PC-3 (cell line): ENCODE measurements at regions not wholly inside any gene's neighbourhood (a gene's known extent, or its start where the extent isn't known, plus 50 kb on each side); places are given as distances from the start of the nearest gene placed in this dataset.

Source experiments
- ATAC-seq: fragments of 200-7000 bp; cut with Tn5 transposase; 2 replicates; pipeline ENCODE4 v1.9.1; 2020; ENCODE audit warnings: mild to moderate bottlenecking, moderate library complexity
- BruUV-seq: library from RNA; stranded (reverse); fragments of 400-500 nt; replicated peaks from 2 replicates; lab custom pipeline; 2021; lab: Mats Ljungman, UMichigan
- CTCF ChIA-PET: fragments of 300-600 bp; sonication (Branson Sonifier 250); formaldehyde crosslinking; loops from one replicate; lab custom pipeline; 2022; ENCODE audit warnings: antibody characterized with exemption; lab: Charles Lee
- POLR2A ChIA-PET: fragments of 300-600 bp; sonication (Branson Sonifier 250); formaldehyde crosslinking; loops from one replicate; lab custom pipeline; 2022; ENCODE audit warnings: antibody characterized with exemption; ENCODE audit not compliant: unreplicated experiment; lab: Charles Lee
- DNase-seq: peaks from one replicate; pipeline ENCODE4 v3.0.0-alpha.2; 2015
- H2AFZ ChIP-seq: fragments of 300-600 bp; sonication (generic); 2 replicates; pipeline ENCODE4 v1.6.0; 2016; ENCODE audit warnings: antibody characterized with exemption, low read length
- H3F3A ChIP-seq: fragments of 300-600 bp; sonication (generic); one replicate; pipeline ENCODE4 v1.6.0; 2017; ENCODE audit warnings: antibody characterized with exemption, low read length, control low read depth, mild to moderate bottlenecking; ENCODE audit not compliant: unreplicated experiment
- H3K27ac ChIP-seq: fragments of 300-600 bp; sonication (generic); 2 replicates; pipeline ENCODE4 v1.5.1; 2016; ENCODE audit warnings: mild to moderate bottlenecking, low read length
- H3K27me3 ChIP-seq: fragments of 300-600 bp; sonication (generic); 2 replicates; pipeline ENCODE4 v1.6.1; 2016; ENCODE audit warnings: low read length, mixed read lengths
- H3K36me3 ChIP-seq: fragments of 300-600 bp; sonication (generic); 2 replicates; pipeline ENCODE4 v1.6.1; 2016; ENCODE audit warnings: low read depth, mixed run types, low read length, mixed read lengths
- H3K4me1 ChIP-seq: fragments of 300-600 bp; sonication (generic); 2 replicates; pipeline ENCODE4 v1.5.1; 2016; ENCODE audit warnings: low read length; ENCODE audit not compliant: insufficient read depth
- H3K4me2 ChIP-seq: fragments of 300-600 bp; sonication (generic); 2 replicates; pipeline ENCODE4 v1.6.0; 2016; ENCODE audit warnings: low read length
- H3K4me3 ChIP-seq: fragments of 300-600 bp; sonication (generic); 2 replicates; pipeline ENCODE4 v1.5.1; 2016; ENCODE audit warnings: mild to moderate bottlenecking, low read length, mixed read lengths
- H3K79me2 ChIP-seq: fragments of 300-600 bp; sonication (generic); 2 replicates; pipeline ENCODE4 v1.6.1; 2017; ENCODE audit warnings: low read length, mixed read lengths
- H3K9ac ChIP-seq: fragments of 300-600 bp; sonication (generic); 2 replicates; pipeline ENCODE4 v1.6.0; 2016; ENCODE audit warnings: mild to moderate bottlenecking, low read length
- H3K9me2 ChIP-seq: fragments of 300-600 bp; sonication (generic); replicated peaks from 2 replicates; pipeline ENCODE4 v1.6.1; 2016; ENCODE audit warnings: mixed run types, low read length, mixed read lengths
- H3K9me3 ChIP-seq: fragments of 300-600 bp; sonication (generic); 2 replicates; pipeline ENCODE4 v1.6.1; 2016; ENCODE audit warnings: low read length, mixed read lengths
- H4K20me1 ChIP-seq: fragments of 300-600 bp; sonication (generic); 2 replicates; pipeline ENCODE4 v1.6.1; 2016; ENCODE audit warnings: low read length, mixed read lengths
- CTCF ChIP-seq: fragments of 300-600 bp; sonication (generic); conservative IDR thresholded peaks from 2 replicates; pipeline ENCODE4 v1.5.1; 2017; ENCODE audit warnings: antibody characterized with exemption, low read depth, mild to moderate bottlenecking, low read length
- EZH2 ChIP-seq: fragments of 300-600 bp; sonication (generic); IDR thresholded peaks from one replicate; pipeline ENCODE4 v1.6.1; 2017; ENCODE audit warnings: antibody characterized with exemption, mild to moderate bottlenecking, low read length; ENCODE audit not compliant: unreplicated experiment
- EZH2phosphoT487 ChIP-seq: fragments of 300-600 bp; sonication (generic); IDR thresholded peaks from 2 replicates; pipeline ENCODE4 v1.6.1; 2018; ENCODE audit warnings: mild to moderate bottlenecking, antibody characterized with exemption, low read length, borderline replicate concordance
- intact Hi-C: fragments of 100-400 bp; cut with micrococcal nuclease; formaldehyde crosslinking; loops from 2 replicates; pipeline ENCODE4 v1.9.0; 2023

GRCh38 chr20:10770753-10771152, 97.0 kb upstream of the JAG1 start:
- DNase-seq (no peak), ATAC-seq (no peak)
- Histone ChIP-seq H3K4me1 (peaks cover 22% of the 10 kb centered on the region), H3K4me2 (no peak overlapping the region), H2AFZ (no peak overlapping the region), H3K27ac (no peak overlapping the region), H3K36me3 (no peaks in the 10 kb centered on the region), H3K9me2 (no peaks in the 10 kb centered on the region), H3K79me2 (no peaks in the 10 kb centered on the region), H4K20me1 (no peaks in the 10 kb centered on the region), H3F3A (no peaks in the 10 kb centered on the region), H3K9ac (no peak overlapping the region), H3K9me3 (no peaks in the 10 kb centered on the region), H3K4me3 (no peak overlapping the region), H3K27me3 (no peaks in the 10 kb centered on the region)
- ChIA-PET CTCF (no interaction called here), POLR2A (no interaction called here)
- intact Hi-C loops: no loop called here
- TF ChIP-seq EZH2 (no peak), CTCF (no peak), EZH2phosphoT487 (no peak)
- no TSS peak for BruUV-seq

DNA sequence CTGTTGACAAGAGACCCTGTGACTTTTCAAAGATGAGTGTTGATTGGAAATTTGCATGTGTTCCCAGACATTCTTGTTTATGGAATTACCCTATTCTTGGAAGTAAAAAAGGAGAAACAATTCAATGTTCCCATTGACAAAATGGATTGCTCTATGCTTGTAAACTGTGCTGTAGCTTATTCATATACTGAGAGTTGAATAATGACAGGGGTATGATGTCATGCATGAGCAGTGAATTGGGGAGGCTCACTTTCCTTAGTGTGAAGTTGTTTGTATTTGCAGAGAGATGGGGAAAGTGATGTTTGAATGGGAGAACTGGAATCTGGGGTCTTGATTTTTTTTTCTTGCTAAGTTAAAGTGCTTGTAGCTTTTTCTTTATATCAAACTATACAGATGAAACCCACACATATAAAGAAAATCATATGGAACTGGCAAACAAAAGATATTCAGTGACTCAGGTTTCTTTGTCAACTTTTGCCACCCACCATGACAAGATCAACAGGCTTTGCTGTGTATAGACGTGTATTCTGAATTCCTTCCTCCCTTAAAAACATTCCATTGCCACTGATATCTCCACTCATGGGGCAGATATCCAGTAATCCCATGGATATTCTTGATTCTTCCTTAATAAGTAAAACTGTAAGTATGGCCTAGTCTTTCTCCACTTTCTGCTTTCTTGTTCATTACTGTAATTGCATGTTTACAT, 97.8 kb upstream of the JAG1 start:
- Histone ChIP-seq H3K4me2 (peak overlapping the region; percentile 9; the same call in 1 of the 2 replicates), H3K9me2 (no peaks in the 10 kb centered on the region), H3F3A (no peaks in the 10 kb centered on the region), H3K9me3 (no peaks in the 10 kb centered on the region), H3K4me1 (peaks cover 22% of the 10 kb centered on the region), H3K4me3 (no peak overlapping the region), H4K20me1 (no peaks in the 10 kb centered on the region), H2AFZ (no peak overlapping the region), H3K27me3 (no peaks in the 10 kb centered on the region), H3K36me3 (no peaks in the 10 kb centered on the region), H3K27ac (peak overlapping the region; percentile 21), H3K79me2 (no peaks in the 10 kb centered on the region), H3K9ac (no peak overlapping the region)
- POLR2A ChIA-PET: no interaction called here
- intact Hi-C loops: no loop called here
- peak; percentile 81 for ATAC-seq
- peak; percentile 68 for DNase-seq
- BruUV-seq: no TSS peak
- CTCF ChIA-PET: no interaction called here
- TF ChIP-seq EZH2phosphoT487: no peak
- no peak for TF ChIP-seq EZH2
- TF ChIP-seq CTCF: no peak

- H3K27ac ChIP-seq: no peak overlapping the region
- H3K36me3 ChIP-seq: no peaks in the 10 kb centered on the region
- H3K4me2 ChIP-seq: no peak overlapping the region
- TF ChIP-seq EZH2: no peak
- TF ChIP-seq EZH2phosphoT487: no peak
- TF ChIP-seq CTCF: no peak
- H3K9ac ChIP-seq: no peak overlapping the region
- POLR2A ChIA-PET: interaction anchor here (0.5 kb wide), 1 partner anchor 99 kb away, joined by 23 read pairs; no protein-coding TSS in a partner anchor
- ATAC-seq (no peak), DNase-seq (no peak)
- no peaks in the 10 kb centered on the region for H3K79me2 ChIP-seq
- intact Hi-C loops: no loop called here
- no peaks in the 10 kb centered on the region for H4K20me1 ChIP-seq
- no peak overlapping the region for H3K4me3 ChIP-seq
- CTCF ChIA-PET: no interaction called here
- H2AFZ ChIP-seq: no peak overlapping the region
- H3K9me2 ChIP-seq: no peaks in the 10 kb centered on the region
- peaks cover 22% of the 10 kb centered on the region for H3K4me1 ChIP-seq
- no peaks in the 10 kb centered on the region for H3K27me3 ChIP-seq
- H3K9me3 ChIP-seq: no peaks in the 10 kb centered on the region
- H3F3A ChIP-seq: no peaks in the 10 kb centered on the region
- BruUV-seq: no TSS peak
Measured at GRCh38 chr20:10774357-10774943, 100.7 kb upstream of the JAG1 start.
